ENCODE measurements at regions not wholly inside any gene's neighbourhood (a gene's known extent, or its start where the extent isn't known, plus 50 kb on each side); places are given as distances from the start of the nearest gene placed in this dataset.

DNA sequence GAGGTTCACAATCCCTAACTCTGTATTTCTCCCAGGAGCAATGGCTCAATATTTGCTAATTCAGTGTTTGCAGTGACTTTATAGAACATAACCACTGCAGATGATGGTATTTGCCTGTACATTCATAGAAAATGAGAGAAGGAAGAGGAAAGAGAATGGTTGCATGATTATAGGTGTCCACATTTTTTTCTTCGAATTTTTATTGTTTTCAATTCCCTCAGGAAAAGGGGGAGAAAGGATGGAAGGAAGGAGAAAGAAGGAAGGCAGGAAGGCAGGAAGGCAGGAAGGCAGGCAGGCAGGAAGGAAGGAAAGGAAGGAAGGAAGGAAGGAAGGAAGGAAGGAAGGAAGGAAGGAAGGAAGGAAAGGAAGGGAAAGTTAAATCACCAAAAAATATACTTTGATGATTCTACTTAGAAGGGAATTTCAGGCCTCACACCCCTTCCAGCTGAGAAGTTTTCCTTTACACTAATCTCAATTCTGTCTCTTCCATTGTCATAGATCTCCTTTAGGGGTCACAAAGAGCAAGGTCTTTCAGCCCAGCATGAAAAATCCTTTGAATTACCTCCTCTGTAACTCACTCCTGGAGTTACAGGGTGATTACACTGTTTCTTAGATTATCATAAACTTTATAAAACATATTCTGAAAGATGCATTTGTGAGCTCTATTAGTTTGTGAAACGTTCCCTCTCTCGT is 118.8 kb upstream of the INHBA start:
- intact Hi-C loops (cut with DNase I; ENCODE audit: low total_unique reads) = no loop called here
- TF ChIP-seq, protein P1, sequence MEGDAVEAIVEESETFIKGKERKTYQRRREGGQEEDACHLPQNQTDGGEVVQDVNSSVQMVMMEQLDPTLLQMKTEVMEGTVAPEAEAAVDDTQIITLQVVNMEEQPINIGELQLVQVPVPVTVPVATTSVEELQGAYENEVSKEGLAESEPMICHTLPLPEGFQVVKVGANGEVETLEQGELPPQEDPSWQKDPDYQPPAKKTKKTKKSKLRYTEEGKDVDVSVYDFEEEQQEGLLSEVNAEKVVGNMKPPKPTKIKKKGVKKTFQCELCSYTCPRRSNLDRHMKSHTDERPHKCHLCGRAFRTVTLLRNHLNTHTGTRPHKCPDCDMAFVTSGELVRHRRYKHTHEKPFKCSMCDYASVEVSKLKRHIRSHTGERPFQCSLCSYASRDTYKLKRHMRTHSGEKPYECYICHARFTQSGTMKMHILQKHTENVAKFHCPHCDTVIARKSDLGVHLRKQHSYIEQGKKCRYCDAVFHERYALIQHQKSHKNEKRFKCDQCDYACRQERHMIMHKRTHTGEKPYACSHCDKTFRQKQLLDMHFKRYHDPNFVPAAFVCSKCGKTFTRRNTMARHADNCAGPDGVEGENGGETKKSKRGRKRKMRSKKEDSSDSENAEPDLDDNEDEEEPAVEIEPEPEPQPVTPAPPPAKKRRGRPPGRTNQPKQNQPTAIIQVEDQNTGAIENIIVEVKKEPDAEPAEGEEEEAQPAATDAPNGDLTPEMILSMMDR (IDR thresholded peaks at IDR 0.05 in 8 of 11, conservative IDR thresholded peaks at IDR 0.05 in 3 of 11) = no peak
- no peak for TF ChIP-seq POLR2AphosphoS5 (IDR thresholded peaks at IDR 0.05)
- no peak for TF ChIP-seq POLR2A (IDR thresholded peaks at IDR 0.05)
- H3K9me3 ChIP-seq = peaks cover 0 to 14% (median 0%) of the 10 kb centered on the region in 8 donors
- H3K27me3 ChIP-seq (replicated peaks in 1 of 7) = no peaks in the 10 kb centered on the region
- no peak for DNase-seq
- H3K27ac ChIP-seq = no peak overlapping the region
- H3K4me1 ChIP-seq = peaks cover 0 to under 1% (median 0%) of the 10 kb centered on the region in 6 donors
- WGBS, 5 donors = 65 to 81% (median 73%) methylated on average over 3 of the region's 3 CpGs
- H3K36me3 ChIP-seq = no peaks in the 10 kb centered on the region
- H3K4me3 ChIP-seq = no peak overlapping the region

DNA sequence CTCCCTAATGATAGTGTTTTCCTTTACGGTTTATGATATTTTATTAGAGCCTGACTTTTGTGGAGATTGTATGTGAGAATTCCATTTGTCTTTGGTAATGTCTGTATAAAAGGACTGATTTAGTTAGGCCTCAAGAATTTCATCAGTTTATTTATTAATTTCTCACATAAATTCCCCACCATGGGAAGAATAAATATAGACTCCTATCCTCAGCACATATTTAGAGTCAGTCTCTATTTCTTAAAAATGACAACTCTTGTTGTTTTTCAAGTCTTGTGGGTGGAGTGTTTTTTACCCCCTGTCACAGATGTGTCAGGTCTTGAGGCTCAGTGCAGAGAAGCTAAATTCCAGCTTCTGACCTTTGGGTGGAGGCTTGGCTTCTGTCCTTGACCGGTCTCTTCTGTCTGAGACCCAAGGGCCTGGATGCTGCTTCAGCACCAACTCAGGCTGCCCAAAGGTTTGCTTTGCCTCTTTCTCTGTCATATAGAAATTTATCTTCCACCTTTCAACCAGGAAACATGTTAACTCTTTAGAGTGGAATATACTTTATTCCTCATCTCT is 117.3 kb upstream of the INHBA start:
- H3K4me3 ChIP-seq = no peak overlapping the region
- H3K4me1 ChIP-seq = peaks cover 0 to 11% (median 0%) of the 10 kb centered on the region in 6 donors
- 92 to 99% (median 96%) methylated on average over 2 of the region's 2 CpGs for WGBS, 5 donors
- no peaks in the 10 kb centered on the region for H3K36me3 ChIP-seq
- no peaks in the 10 kb centered on the region for H3K27me3 ChIP-seq (replicated peaks in 1 of 7)
- TF ChIP-seq POLR2A (IDR thresholded peaks at IDR 0.05) (no peak), POLR2AphosphoS5 (IDR thresholded peaks at IDR 0.05) (no peak)
- TF ChIP-seq, protein P1 (IDR thresholded peaks at IDR 0.05 in 8 of 11, conservative IDR thresholded peaks at IDR 0.05 in 3 of 11) = no peak
- no peak overlapping the region for H3K27ac ChIP-seq
- no peak for DNase-seq
- H3K9me3 ChIP-seq = peaks cover 0 to 14% (median 0%) of the 10 kb centered on the region in 8 donors
- intact Hi-C loops (cut with DNase I; ENCODE audit: low total_unique reads) = no loop called here

DNA sequence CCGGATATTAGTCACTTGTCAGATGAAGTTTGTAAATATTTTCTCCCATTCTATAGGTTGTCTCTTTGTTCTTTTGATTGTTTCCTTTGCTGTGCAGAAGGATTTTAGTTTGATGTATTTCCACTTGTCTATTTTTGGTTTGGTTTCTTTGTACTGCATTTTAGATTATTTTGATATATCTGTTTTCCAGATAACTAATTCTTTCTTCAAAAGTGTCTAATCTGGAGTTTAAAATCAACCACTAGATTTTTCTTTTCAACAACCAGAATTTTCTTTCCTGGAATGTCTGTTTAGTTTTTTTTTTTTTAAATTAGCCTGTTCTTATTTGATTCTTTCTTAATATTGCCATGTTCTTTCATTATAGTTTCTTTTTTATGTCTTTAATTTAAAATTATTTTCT is 116.8 kb upstream of the INHBA start:
- peaks cover 0 to 14% (median 0%) of the 10 kb centered on the region in 8 donors for H3K9me3 ChIP-seq

More for the DNA sequence above, 116.8 kb upstream of the INHBA start:
- Histone ChIP-seq H3K4me1 (peaks cover 0 to 11% (median 0%) of the 10 kb centered on the region in 6 donors), H3K4me3 (no peak overlapping the region), H3K27me3 (replicated peaks in 1 of 7) (no peaks in the 10 kb centered on the region), H3K27ac (no peak overlapping the region), H3K36me3 (no peaks in the 10 kb centered on the region)
- intact Hi-C loops (cut with DNase I; ENCODE audit: low total_unique reads) = no loop called here
- TF ChIP-seq POLR2A (IDR thresholded peaks at IDR 0.05) (no peak), POLR2AphosphoS5 (IDR thresholded peaks at IDR 0.05) (no peak)
- TF ChIP-seq, protein P1 (IDR thresholded peaks at IDR 0.05 in 8 of 11, conservative IDR thresholded peaks at IDR 0.05 in 3 of 11) = no peak
- no peak for DNase-seq
- WGBS, 5 donors = 87 to 100% (median 96%) methylated on average over 1 of the region's 1 CpG

All from spleen (tissue), 11 donors.